HL-60/S4 (cell line): ENCODE measurements at regions not wholly inside any gene's neighbourhood (a gene's known extent, or its start where the extent isn't known, plus 50 kb on each side); places are given as distances from the start of the nearest gene placed in this dataset.

ENCODE experiments used
- in situ Hi-C: fragments of 300-500 bp; cut with MboI; formaldehyde crosslinking; loops from 2 replicates; pipeline ENCODE4 v1.14.3; 2022; ENCODE audit warnings: low sequenced_read_pairs

DNA sequence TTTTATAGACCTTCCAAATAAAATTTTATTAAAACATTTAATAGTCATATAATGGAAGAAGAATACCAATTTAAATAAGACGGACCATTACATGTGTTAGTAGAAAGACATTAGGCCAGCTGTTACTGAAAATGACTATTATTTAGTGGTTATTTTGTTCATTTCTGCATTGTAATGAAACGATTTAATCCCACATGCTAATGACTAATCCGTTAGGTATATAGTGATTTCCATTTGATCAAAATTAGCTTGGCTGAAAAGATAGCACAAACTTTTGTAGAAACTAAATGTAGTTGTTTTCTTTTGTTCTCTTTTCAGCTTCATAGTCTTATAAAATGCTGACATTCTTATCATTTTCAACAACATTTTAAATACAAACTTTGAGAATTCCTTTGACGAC lies 556.1 kb upstream of the TENM3 start:
- in situ Hi-C loops = no loop called here

DNA sequence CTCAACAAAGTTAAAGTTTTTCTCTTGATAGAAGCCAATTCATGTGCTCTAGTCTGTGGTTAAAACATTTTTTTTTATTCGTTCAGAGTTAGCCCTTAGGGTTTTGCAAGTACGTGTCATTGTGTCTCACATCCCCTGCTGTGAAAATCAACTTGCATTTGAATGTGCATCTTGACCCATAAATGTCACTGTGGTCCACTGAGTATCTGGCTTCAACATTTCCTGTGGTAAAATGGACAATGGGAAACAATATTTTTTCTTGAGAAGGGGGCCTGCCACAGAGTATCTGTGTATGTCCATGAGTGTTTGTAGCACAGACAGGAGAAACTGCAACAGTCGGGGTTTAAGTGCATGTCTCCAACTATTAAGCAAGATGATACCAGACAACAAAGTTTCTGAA lies 554.8 kb upstream of the TENM3 start:
- in situ Hi-C loops = no loop called here

- in situ Hi-C loops = no loop called here
These were observed 554.3 kb upstream of the TENM3 start for GRCh38 chr4:181688872-181689271.

DNA sequence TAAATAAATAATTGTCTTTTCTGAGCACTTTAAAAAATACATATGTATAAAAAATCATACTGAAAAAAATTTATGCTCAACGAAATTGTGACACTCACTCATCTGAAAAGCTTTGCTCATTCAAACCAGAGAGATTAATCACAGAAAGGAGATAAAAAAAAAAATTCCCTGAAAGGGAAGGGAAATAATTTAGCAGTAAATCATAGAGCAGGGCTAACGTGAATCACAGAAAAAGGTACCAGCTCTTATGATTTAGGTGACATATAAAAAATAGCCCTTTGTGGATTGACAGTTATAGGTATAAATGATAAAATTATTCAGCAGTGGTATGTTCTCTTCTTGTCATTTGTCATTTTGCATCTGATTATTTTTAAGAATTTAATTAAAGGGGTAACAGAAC lies 552.7 kb upstream of the TENM3 start:
- in situ Hi-C loops = no loop called here

DNA sequence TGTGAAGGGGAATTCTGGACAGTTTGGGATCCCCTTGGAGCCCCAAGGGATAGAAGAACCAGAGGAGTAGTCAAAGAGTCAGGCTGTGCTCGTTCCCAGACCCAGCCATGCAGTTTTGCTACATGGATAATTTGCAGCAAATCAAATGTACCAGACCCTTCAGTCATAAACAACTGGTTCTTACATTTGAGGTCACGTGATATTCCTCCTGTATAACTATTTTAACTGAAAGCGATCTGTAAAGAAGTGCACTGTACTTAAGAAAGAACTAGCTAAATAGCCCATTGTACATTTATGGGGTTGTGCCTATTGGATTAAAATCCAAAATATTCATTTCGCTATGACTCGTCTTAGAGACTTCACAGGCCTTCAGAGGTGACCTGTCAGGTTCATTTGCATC lies 550.2 kb upstream of the TENM3 start:
- in situ Hi-C loops = no loop called here

- in situ Hi-C loops = no loop called here
These were observed 549.7 kb upstream of the TENM3 start for GRCh38 chr4:181693517-181693916.

GRCh38 chr4:181698221-181698620 lies 545.0 kb upstream of the TENM3 start:
- in situ Hi-C loops = no loop called here

DNA sequence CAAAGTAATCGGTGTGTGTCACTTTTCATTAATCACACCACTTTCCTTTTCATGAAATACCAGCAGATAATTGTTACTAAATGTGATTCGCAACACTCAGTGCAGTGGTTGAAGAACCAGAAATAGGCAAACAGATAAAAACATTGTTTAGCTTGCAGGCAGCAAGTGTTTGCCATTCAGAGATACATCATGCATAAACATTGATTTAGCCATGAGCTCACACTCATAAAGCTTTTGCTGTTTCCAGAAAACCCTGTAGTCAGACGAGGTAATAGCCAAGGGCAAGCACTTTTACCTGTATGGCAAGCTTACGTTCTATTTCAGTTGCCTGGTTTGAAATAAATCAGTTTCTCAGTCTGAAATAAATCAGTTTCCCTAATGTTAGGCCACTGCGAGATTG lies 542.0 kb upstream of the TENM3 start:
- in situ Hi-C loops = no loop called here

DNA sequence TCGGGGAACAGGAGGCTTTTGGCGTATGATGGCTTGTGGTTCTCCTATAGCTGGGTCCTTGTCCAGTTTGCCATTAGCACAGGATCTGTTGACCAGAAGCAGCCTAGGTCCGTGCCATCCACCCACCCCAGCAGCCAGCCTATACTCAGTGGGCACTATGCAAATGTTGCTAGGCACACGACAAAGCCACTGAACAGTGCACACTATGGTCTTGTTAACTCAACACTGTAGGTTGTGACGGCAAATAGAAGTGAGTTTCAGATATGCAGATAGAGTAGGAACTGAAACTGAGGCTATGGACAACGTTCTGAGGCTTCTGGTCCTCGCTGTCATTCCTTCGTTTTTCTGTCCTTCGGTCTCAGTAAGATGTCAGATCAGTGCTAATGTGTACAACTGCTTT lies 541.3 kb upstream of the TENM3 start:
- in situ Hi-C loops = no loop called here

GRCh38 chr4:181702864-181703495 lies 540.2 kb upstream of the TENM3 start:
- in situ Hi-C loops = no loop called here

- in situ Hi-C loops = no loop called here
These were observed 533.1 kb upstream of the TENM3 start for GRCh38 chr4:181710143-181710542.

DNA sequence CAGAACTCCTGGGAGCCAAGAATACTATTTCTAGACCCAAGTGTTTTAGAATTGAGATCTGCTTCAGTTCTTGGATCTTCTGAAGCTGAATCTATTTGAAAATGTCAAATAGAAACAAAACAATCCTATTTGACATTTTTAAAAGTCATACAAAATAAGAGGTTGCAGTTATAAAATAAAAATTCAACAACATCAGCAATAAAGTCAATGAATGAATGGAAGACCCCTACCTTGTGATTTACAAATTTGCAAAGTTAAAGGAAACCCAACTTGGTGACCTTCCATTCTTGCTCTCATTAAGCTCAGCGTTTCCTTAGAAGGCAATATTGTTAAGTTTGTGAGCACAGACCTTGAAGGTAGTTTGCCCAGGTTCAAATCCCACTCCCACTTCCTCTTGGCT lies 531.8 kb upstream of the TENM3 start:
- in situ Hi-C loops = no loop called here

DNA sequence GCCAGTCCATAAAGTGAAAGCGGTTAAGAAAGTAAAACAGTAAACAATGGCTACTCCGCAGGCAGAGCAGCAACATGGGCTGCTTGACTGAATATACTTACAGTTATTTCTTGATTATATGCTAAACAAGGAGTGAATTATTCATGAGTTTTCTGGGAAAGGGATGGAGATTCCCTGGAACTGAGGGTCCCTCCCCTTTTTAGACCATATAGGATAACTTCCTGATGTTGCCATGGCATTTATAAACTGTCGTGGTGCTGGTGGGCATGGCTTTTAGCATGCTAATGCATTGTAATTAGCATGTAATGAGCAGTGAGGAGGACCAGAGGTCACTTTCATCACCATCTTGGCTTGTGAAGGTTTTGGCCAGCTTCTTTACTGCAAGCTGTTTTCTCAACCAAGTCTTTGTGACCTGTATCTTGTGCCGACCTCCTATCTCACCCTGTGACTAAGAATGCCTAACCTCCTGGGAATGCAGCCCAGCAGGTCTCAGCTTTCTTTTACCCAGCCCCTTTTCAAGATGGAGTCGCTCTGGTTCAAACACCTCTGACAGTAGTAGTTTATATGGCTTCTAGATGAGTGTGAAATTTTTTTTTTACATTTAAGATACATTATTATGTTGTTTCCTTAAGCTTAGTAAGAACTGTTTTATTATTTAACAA lies 514.8 kb upstream of the TENM3 start:
- in situ Hi-C loops = no loop called here

GRCh38 chr4:181731900-181732299 lies 511.3 kb upstream of the TENM3 start:
- in situ Hi-C loops = no loop called here

GRCh38 chr4:181737744-181738143 lies 505.5 kb upstream of the TENM3 start:
- in situ Hi-C loops = no loop called here

DNA sequence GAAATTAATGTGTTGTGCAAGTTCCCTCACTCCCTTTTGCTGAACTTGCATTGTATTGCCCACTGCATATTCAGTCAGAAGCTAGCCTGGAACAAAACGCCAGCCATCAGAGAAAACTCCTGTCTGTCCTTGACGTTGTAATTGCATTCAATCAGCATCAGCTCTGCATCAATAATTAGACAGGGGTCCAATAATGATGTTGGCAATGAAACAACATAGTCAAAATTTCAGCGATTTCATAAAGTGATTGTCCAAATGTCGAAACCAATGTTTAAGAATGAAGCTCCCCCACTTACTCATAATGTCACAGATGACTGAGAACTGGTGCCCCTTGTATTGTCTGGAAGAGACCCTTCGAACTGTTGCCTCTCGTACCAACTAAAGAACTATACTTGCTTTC lies 504.2 kb upstream of the TENM3 start:
- in situ Hi-C loops = no loop called here

DNA sequence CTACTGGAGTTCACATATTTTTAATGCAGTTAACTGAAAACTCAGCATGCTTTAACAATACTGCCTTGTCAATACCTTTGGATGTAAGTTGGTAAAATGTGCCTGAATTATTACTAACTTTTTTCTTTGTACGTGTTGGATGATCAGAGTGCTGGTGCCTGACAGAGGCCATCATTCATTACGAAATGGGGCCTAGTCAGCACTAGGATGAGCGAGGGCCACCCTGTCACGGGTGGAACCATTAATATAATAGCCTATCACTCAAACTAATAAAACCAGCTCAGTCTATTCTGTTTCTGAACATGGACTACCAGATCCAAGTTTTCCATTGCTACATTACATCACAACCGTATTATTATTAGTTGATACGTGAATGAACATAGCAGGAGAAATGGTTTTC lies 501.7 kb upstream of the TENM3 start:
- in situ Hi-C loops = no loop called here

- in situ Hi-C loops = no loop called here
These were observed 497.1 kb upstream of the TENM3 start for GRCh38 chr4:181745933-181746625.

GRCh38 chr4:181748581-181748980 lies 494.6 kb upstream of the TENM3 start:
- in situ Hi-C loops = no loop called here

DNA sequence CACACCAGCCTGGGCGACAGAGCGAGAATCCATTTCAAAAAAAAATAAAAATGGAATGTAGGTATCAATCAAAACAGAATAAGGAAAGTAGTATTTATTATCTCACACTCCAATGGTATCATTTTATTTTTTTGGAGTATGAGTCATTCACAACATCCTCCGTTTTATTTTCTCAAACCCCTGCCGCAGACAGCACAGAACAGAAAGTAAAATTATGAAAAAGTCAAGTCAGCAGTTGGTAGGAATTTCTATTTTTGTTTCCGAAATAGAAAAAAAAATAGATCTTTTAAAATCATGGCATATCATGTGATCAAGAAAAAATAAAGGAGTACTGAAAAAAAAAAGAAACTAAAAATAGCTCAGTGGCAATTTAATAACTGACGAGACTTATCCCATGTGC lies 490.7 kb upstream of the TENM3 start:
- in situ Hi-C loops = no loop called here

- in situ Hi-C loops = no loop called here
These were observed 490.0 kb upstream of the TENM3 start for GRCh38 chr4:181753207-181753606.

DNA sequence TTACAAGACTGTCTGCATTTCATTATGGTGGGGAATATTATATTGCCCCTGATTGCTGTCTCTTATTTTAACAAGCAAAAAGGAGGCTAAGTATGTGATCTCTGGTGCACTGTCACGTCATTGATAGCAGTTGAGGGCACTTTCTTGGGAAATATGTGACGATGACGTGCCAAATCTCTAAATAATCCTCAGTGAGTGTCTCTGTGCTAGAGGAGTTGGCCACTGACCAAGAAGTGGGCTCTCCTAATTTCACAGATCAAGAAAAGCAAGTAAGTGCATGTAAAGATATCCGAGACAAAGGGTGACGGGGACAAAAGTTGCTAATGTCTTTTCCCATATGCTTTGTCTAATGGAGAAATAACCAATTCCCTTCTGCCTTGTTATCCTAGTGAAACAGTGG lies 487.4 kb upstream of the TENM3 start:
- in situ Hi-C loops = no loop called here
